GM19239 (cell line): ENCODE measurements at regions not wholly inside any gene's neighbourhood (a gene's known extent, or its start where the extent isn't known, plus 50 kb on each side); places are given as distances from the start of the nearest gene placed in this dataset.

Experiments used
- DNase-seq: peaks from one replicate; pipeline ENCODE4 v3.0.0; 2011; ENCODE audit warnings: low spot score; ENCODE audit not compliant: insufficient read length
- FAIRE-seq: peaks from 2 replicates; lab custom pipeline; 2011; peaks lifted over from hg19 to GRCh38; lab: Jason Lieb, UNC

- FAIRE-seq = no peak
- DNase-seq = no peak
Measured at GRCh38 chr4:45408996-45409395, 682.6 kb upstream of the GNPDA2 start.

- no peak for FAIRE-seq
- no peak for DNase-seq
Measured at GRCh38 chr4:45399116-45399515, 672.8 kb upstream of the GNPDA2 start.

- DNase-seq (no peak), FAIRE-seq (no peak)
Measured at GRCh38 chr4:45385306-45385705, 659.0 kb upstream of the GNPDA2 start.

- FAIRE-seq (no peak), DNase-seq (no peak)
Measured at GRCh38 chr4:45370408-45370807, 644.1 kb upstream of the GNPDA2 start.

- FAIRE-seq (no peak), DNase-seq (no peak)
Measured at GRCh38 chr4:45368832-45369231, 642.5 kb upstream of the GNPDA2 start.

GRCh38 chr4:45363931-45364330 lies 637.6 kb upstream of the GNPDA2 start:
- FAIRE-seq (no peak), DNase-seq (no peak)

- DNase-seq = no peak
- FAIRE-seq = no peak
Measured at GRCh38 chr4:45358573-45359506, 632.5 kb upstream of the GNPDA2 start.

- FAIRE-seq (no peak), DNase-seq (no peak)
Measured at GRCh38 chr4:45353161-45353560, 626.8 kb upstream of the GNPDA2 start.

- FAIRE-seq (no peak), DNase-seq (no peak)
Measured at GRCh38 chr4:45350438-45350837, 624.1 kb upstream of the GNPDA2 start.

GRCh38 chr4:45349859-45350258 lies 623.5 kb upstream of the GNPDA2 start:
- no peak for DNase-seq
- FAIRE-seq = no peak

- DNase-seq = no peak
- FAIRE-seq = no peak
Measured at GRCh38 chr4:45346816-45347435, 620.6 kb upstream of the GNPDA2 start.

GRCh38 chr4:45345558-45345957 lies 619.2 kb upstream of the GNPDA2 start:
- DNase-seq (no peak), FAIRE-seq (no peak)

GRCh38 chr4:45331802-45332201 lies 605.4 kb upstream of the GNPDA2 start:
- DNase-seq (no peak), FAIRE-seq (no peak)

- no peak for DNase-seq
- no peak for FAIRE-seq
Measured at GRCh38 chr4:45327544-45327943, 601.2 kb upstream of the GNPDA2 start.

- DNase-seq = no peak
- FAIRE-seq = no peak
Measured at GRCh38 chr4:45324455-45325417, 598.4 kb upstream of the GNPDA2 start.

- FAIRE-seq (no peak), DNase-seq (no peak)
Measured at GRCh38 chr4:45323453-45324058, 597.2 kb upstream of the GNPDA2 start.

- DNase-seq (no peak), FAIRE-seq (no peak)
Measured at GRCh38 chr4:45317739-45318138, 591.4 kb upstream of the GNPDA2 start.

- no peak for FAIRE-seq
- no peak for DNase-seq
Measured at GRCh38 chr4:45317276-45317675, 590.9 kb upstream of the GNPDA2 start.

- DNase-seq (no peak), FAIRE-seq (no peak)
Measured at GRCh38 chr4:45316257-45316656, 589.9 kb upstream of the GNPDA2 start.

GRCh38 chr4:45302828-45303227 lies 576.5 kb upstream of the GNPDA2 start:
- FAIRE-seq (no peak), DNase-seq (no peak)
